PC-9 (cell line): ENCODE measurements at regions not wholly inside any gene's neighbourhood (a gene's known extent, or its start where the extent isn't known, plus 50 kb on each side); places are given as distances from the start of the nearest gene placed in this dataset.

ENCODE experiments used
- BruUV-seq: library from RNA; stranded (reverse); fragments of 400-500 nt; replicated peaks from 2 replicates; lab custom pipeline; 2021; lab: Mats Ljungman, UMichigan
- CTCF ChIA-PET: fragments of 300-600 bp; sonication (Branson Sonifier 250); formaldehyde crosslinking; loops from one replicate; lab custom pipeline; 2022; ENCODE audit warnings: antibody characterized with exemption; lab: Charles Lee
- POLR2A ChIA-PET: fragments of 300-600 bp; sonication (Branson Sonifier 250); formaldehyde crosslinking; loops from one replicate; lab custom pipeline; 2022; ENCODE audit warnings: antibody characterized with exemption; ENCODE audit not compliant: unreplicated experiment; lab: Charles Lee
- DNase-seq, 2 experiments: peaks; one replicate each; pipeline versions ENCODE4 v3.0.0 to v3.0.0-alpha.2; 2015 to 2022; ENCODE audit warnings: mixed read lengths in 1 of 2
- H2AFZ ChIP-seq: fragments of 200-600 bp; sonication (generic); 2 replicates; pipeline ENCODE4 v1.8.1; 2017; ENCODE audit warnings: antibody characterized with exemption
- H3F3A ChIP-seq: fragments of 200-600 bp; sonication (generic); 2 replicates; pipeline ENCODE4 v1.8.1; 2017; ENCODE audit warnings: antibody characterized with exemption, mild to moderate bottlenecking, low read depth; ENCODE audit not compliant: insufficient read depth
- H3K27ac ChIP-seq: fragments of 200-600 bp; sonication (generic); 2 replicates; pipeline ENCODE4 v1.6.1; 2016; ENCODE audit warnings: mixed run types
- H3K27me3 ChIP-seq: fragments of 200-600 bp; sonication (generic); 2 replicates; pipeline ENCODE4 v1.6.1; 2016; ENCODE audit warnings: low read depth, mixed run types; ENCODE audit not compliant: insufficient read depth
- H3K36me3 ChIP-seq: fragments of 200-600 bp; sonication (generic); 2 replicates; pipeline ENCODE4 v1.6.1; 2016; ENCODE audit warnings: low read depth, mixed run types
- H3K4me1 ChIP-seq: fragments of 200-600 bp; sonication (generic); replicated peaks from 2 replicates; pipeline ENCODE4 v1.6.1; 2016; ENCODE audit warnings: mixed run types; ENCODE audit not compliant: insufficient read depth
- H3K4me2 ChIP-seq: fragments of 200-600 bp; sonication (generic); 2 replicates; pipeline ENCODE4 v1.6.1; 2017; ENCODE audit warnings: mixed run types
- H3K4me3 ChIP-seq: fragments of 200-600 bp; sonication (generic); 2 replicates; pipeline ENCODE4 v1.6.1; 2016; ENCODE audit warnings: mixed run types
- H3K79me2 ChIP-seq: fragments of 200-600 bp; sonication (generic); 2 replicates; pipeline ENCODE4 v1.6.1; 2017; ENCODE audit warnings: low read depth, mixed run types
- H3K9me2 ChIP-seq: fragments of 200-600 bp; sonication (generic); 2 replicates; pipeline ENCODE4 v1.8.1; 2017; ENCODE audit warnings: mild to moderate bottlenecking; ENCODE audit not compliant: insufficient read depth
- H3K9me3 ChIP-seq: fragments of 200-600 bp; sonication (generic); 2 replicates; pipeline ENCODE4 v1.8.1; 2016; ENCODE audit warnings: low read depth; ENCODE audit not compliant: insufficient read depth
- H4K20me1 ChIP-seq: fragments of 200-600 bp; sonication (generic); 2 replicates; pipeline ENCODE4 v1.8.1; 2017; ENCODE audit not compliant: insufficient read depth
- CTCF ChIP-seq: fragments of 200-600 bp; sonication (generic); conservative IDR thresholded peaks from 2 replicates; pipeline ENCODE4 v1.6.1; 2017; ENCODE audit warnings: mixed run types, antibody characterized with exemption, mild to moderate bottlenecking, moderate library complexity
- EZH2 ChIP-seq: fragments of 200-600 bp; sonication (generic); IDR thresholded peaks from 2 replicates; pipeline ENCODE4 v1.8.0; 2017; ENCODE audit warnings: antibody characterized with exemption, low read depth
- intact Hi-C: fragments of 100-400 bp; cut with micrococcal nuclease; formaldehyde crosslinking; loops from one replicate; pipeline ENCODE4 v1.10.0; 2022; ENCODE audit not compliant: unreplicated experiment

- TF ChIP-seq EZH2 (no peak), CTCF (no peak)
- ChIA-PET CTCF (interaction anchor here (0.6 kb wide), 1 partner anchor 303 kb away, joined by 3 read pairs; no protein-coding TSS in a partner anchor), POLR2A (no interaction called here)
- Histone ChIP-seq H3K9me2 (no peaks in the 10 kb centered on the region), H3K27ac (no peak overlapping the region), H3K27me3 (no peaks in the 10 kb centered on the region), H2AFZ (no peak overlapping the region), H3K4me1 (no peaks in the 10 kb centered on the region), H3F3A (no peaks in the 10 kb centered on the region), H3K4me2 (no peak overlapping the region), H3K79me2 (no peaks in the 10 kb centered on the region), H4K20me1 (no peaks in the 10 kb centered on the region), H3K36me3 (no peaks in the 10 kb centered on the region), H3K9me3 (no peaks in the 10 kb centered on the region), H3K4me3 (no peak overlapping the region)
- DNase-seq = no peak
- no TSS peak for BruUV-seq
- intact Hi-C loops = no loop called here
These were observed 209.3 kb upstream of the PRNP start for GRCh38 chr20:4476903-4477500.

GRCh38 chr20:4472906-4473305, 213.3 kb upstream of the PRNP start:
- TF ChIP-seq EZH2 = no peak
- no peak for TF ChIP-seq CTCF

GRCh38 chr20:4471221-4471620, 215.0 kb upstream of the PRNP start:
- Histone ChIP-seq H3K4me3 (no peak overlapping the region), H3K79me2 (no peaks in the 10 kb centered on the region), H4K20me1 (no peaks in the 10 kb centered on the region), H3K9me2 (no peaks in the 10 kb centered on the region), H3K9me3 (no peaks in the 10 kb centered on the region), H3F3A (no peaks in the 10 kb centered on the region; the same call in 1 of the 2 replicates), H3K27me3 (no peaks in the 10 kb centered on the region), H2AFZ (no peak overlapping the region), H3K27ac (no peak overlapping the region), H3K36me3 (no peaks in the 10 kb centered on the region), H3K4me2 (no peak overlapping the region), H3K4me1 (no peaks in the 10 kb centered on the region)
- ChIA-PET POLR2A (no interaction called here), CTCF (no interaction called here)
- no TSS peak for BruUV-seq
- intact Hi-C loops = no loop called here
- DNase-seq = no peak
- TF ChIP-seq EZH2 = no peak

More at GRCh38 chr20:4472906-4473305, 213.3 kb upstream of the PRNP start:
- CTCF ChIA-PET = no interaction called here
- H3K79me2 ChIP-seq = no peaks in the 10 kb centered on the region
- H3K27me3 ChIP-seq = no peaks in the 10 kb centered on the region
- intact Hi-C loops = no loop called here
- POLR2A ChIA-PET = no interaction called here
- H4K20me1 ChIP-seq = no peaks in the 10 kb centered on the region
- no peak for DNase-seq
- H3K9me2 ChIP-seq = no peaks in the 10 kb centered on the region
- no peaks in the 10 kb centered on the region for H3K9me3 ChIP-seq
- no peak overlapping the region for H3K27ac ChIP-seq
- H3K36me3 ChIP-seq = no peaks in the 10 kb centered on the region
- H3F3A ChIP-seq = no peaks in the 10 kb centered on the region
- no peaks in the 10 kb centered on the region for H3K4me1 ChIP-seq
- no peak overlapping the region for H3K4me2 ChIP-seq
- H2AFZ ChIP-seq = no peak overlapping the region
- H3K4me3 ChIP-seq = no peak overlapping the region
- BruUV-seq = no TSS peak

- H3K79me2 ChIP-seq = no peaks in the 10 kb centered on the region
- H3F3A ChIP-seq = no peaks in the 10 kb centered on the region; the same call in 1 of the 2 replicates
- intact Hi-C loops = no loop called here
- CTCF ChIA-PET = no interaction called here
- no peak overlapping the region for H3K4me3 ChIP-seq
- no peak overlapping the region for H3K27ac ChIP-seq
- POLR2A ChIA-PET = no interaction called here
- no peaks in the 10 kb centered on the region for H3K9me3 ChIP-seq
- H3K9me2 ChIP-seq = no peaks in the 10 kb centered on the region
- no peak for DNase-seq
- H3K4me1 ChIP-seq = no peaks in the 10 kb centered on the region
- BruUV-seq = no TSS peak
- H3K36me3 ChIP-seq = no peaks in the 10 kb centered on the region
- no peak overlapping the region for H2AFZ ChIP-seq
- no peaks in the 10 kb centered on the region for H3K27me3 ChIP-seq
- no peak for TF ChIP-seq EZH2
- no peak for TF ChIP-seq CTCF
- H3K4me2 ChIP-seq = no peak overlapping the region
- H4K20me1 ChIP-seq = no peaks in the 10 kb centered on the region
These were observed 215.9 kb upstream of the PRNP start for GRCh38 chr20:4470375-4470774.
